Endothelial cell of umbilical vein (primary cell): ENCODE measurements at regions not wholly inside any gene's neighbourhood (a gene's known extent, or its start where the extent isn't known, plus 50 kb on each side); places are given as distances from the start of the nearest gene placed in this dataset.

Source experiments
- BruUV-seq: library from RNA; stranded (reverse); fragments of 400-500 nt; replicated peaks from 2 replicates; lab custom pipeline; 2021; lab: Mats Ljungman, UMichigan
- CTCF ChIA-PET: fragments of 300-600, 350-600 bp; sonication (Branson Sonifier 250); formaldehyde crosslinking; loops from one replicate; lab custom pipeline; 2021; ENCODE audit warnings: antibody characterized with exemption, inconsistent platforms; lab: Charles Lee
- POLR2A ChIA-PET: fragments of 300-600, 350-600 bp; sonication (Branson Sonifier 250); formaldehyde crosslinking; loops from one replicate; lab custom pipeline; 2021; ENCODE audit warnings: antibody characterized with exemption, inconsistent platforms; lab: Charles Lee
- DNase-seq: peaks from one replicate; pipeline ENCODE4 v3.0.0-alpha.2; 2011; ENCODE audit warnings: low read depth, low spot score
- FAIRE-seq: peaks from 2 replicates; lab custom pipeline; 2011; peaks lifted over from hg19 to GRCh38; lab: Jason Lieb, UNC
- H2AFZ ChIP-seq: 2 replicates; pipeline ENCODE4 v1.6.0; 2012; ENCODE audit warnings: low read depth, low read length, control low read depth, inconsistent platforms
- H3K27ac ChIP-seq: 2 replicates; pipeline ENCODE4 v1.5.1; 2011; ENCODE audit warnings: low read depth, mild to moderate bottlenecking, control low read depth, low read length, moderate library complexity; ENCODE audit not compliant: insufficient read depth
- H3K27me3 ChIP-seq, 2 experiments: 2 replicates each; pipeline versions ENCODE4 v1.6.0 to v1.6.1; 2011; ENCODE audit warnings: low read length in 2 of 2, mixed read lengths in 1 of 2; ENCODE audit not compliant: control insufficient read depth in 2 of 2, insufficient read depth in 2 of 2
- H3K36me3 ChIP-seq, 2 experiments: 2 replicates in 1 of 2; 3 replicates in 1 of 2; pipeline ENCODE4 v1.5.1; 2011; ENCODE audit warnings: low read length in 2 of 2, mild to moderate bottlenecking in 1 of 2, moderate library complexity in 1 of 2; ENCODE audit not compliant: control insufficient read depth in 2 of 2, insufficient read depth in 2 of 2; ENCODE audit errors: extremely low read depth in 1 of 2
- H3K4me1 ChIP-seq: 3 replicates; pipeline ENCODE4 v1.5.1; 2011; ENCODE audit warnings: mild to moderate bottlenecking, low read length; ENCODE audit not compliant: control insufficient read depth, insufficient read depth; ENCODE audit errors: extremely low read depth
- H3K4me2 ChIP-seq: 2 replicates; pipeline ENCODE4 v1.6.1; 2011; ENCODE audit warnings: low read length, control low read depth, mixed read lengths; ENCODE audit not compliant: insufficient read depth
- H3K4me3 ChIP-seq, 3 experiments: fragments of 200-600 bp in 1 of 3; sonication (generic), shearing (Covaris generic) in 1 of 3; replicated peaks in 1 of 3; 2 replicates each; pipeline ENCODE4 v1.5.1; 2011 to 2016; ENCODE audit warnings: control low read depth in 3 of 3, low read length in 3 of 3, mild to moderate bottlenecking in 2 of 3, inconsistent platforms in 1 of 3, low read depth in 1 of 3, moderate library complexity in 1 of 3; ENCODE audit not compliant: insufficient read depth in 1 of 3
- H3K79me2 ChIP-seq: 2 replicates; pipeline ENCODE4 v1.6.0; 2012; ENCODE audit warnings: low read length, inconsistent platforms; ENCODE audit not compliant: control insufficient read depth, insufficient read depth
- H3K9ac ChIP-seq: replicated peaks from 2 replicates; pipeline ENCODE3; 2011; ENCODE audit warnings: low read length, control low read depth; ENCODE audit not compliant: insufficient read depth; ENCODE audit errors: extremely low read depth
- H3K9me1 ChIP-seq: replicated peaks from 3 replicates; pipeline ENCODE4 v1.6.0; 2011; ENCODE audit warnings: mild to moderate bottlenecking, low read length; ENCODE audit not compliant: control insufficient read depth, insufficient read depth; ENCODE audit errors: extremely low read depth
- H3K9me3 ChIP-seq: replicated peaks from 2 replicates; pipeline ENCODE4 v1.5.1; 2012; ENCODE audit warnings: low read length, inconsistent platforms; ENCODE audit not compliant: control insufficient read depth, insufficient read depth
- H4K20me1 ChIP-seq: replicated peaks from 2 replicates; pipeline ENCODE3; 2011; ENCODE audit warnings: mild to moderate bottlenecking, low read length; ENCODE audit not compliant: control insufficient read depth, insufficient read depth; ENCODE audit errors: extremely low read depth
- CTCF ChIP-seq, 2 donors: IDR thresholded peaks; 1 replicate in 1 of 2; 2 replicates in 1 of 2; pipeline ENCODE4 v1.5.1; 2011; ENCODE audit warnings: low read length in 2 of 2, mild to moderate bottlenecking in 2 of 2, moderate library complexity in 2 of 2, control low read depth in 1 of 2, inconsistent platforms in 1 of 2, low read depth in 1 of 2; ENCODE audit not compliant: insufficient read depth in 1 of 2; ENCODE audit errors: extremely low read depth in 1 of 2
- EZH2 ChIP-seq: IDR thresholded peaks from 2 replicates; pipeline ENCODE4 v1.6.1; 2012; ENCODE audit warnings: borderline replicate concordance, low read depth, mild to moderate bottlenecking, moderate library complexity, low read length, inconsistent platforms; ENCODE audit not compliant: severe bottlenecking
- FOS ChIP-seq: IDR thresholded peaks from 2 replicates; pipeline ENCODE4 v1.6.1; 2011; ENCODE audit warnings: mild to moderate bottlenecking, low read length, moderate library complexity, borderline replicate concordance; ENCODE audit not compliant: insufficient read depth
- GATA2 ChIP-seq: IDR thresholded peaks from 2 replicates; pipeline ENCODE4 v1.7.0; 2011; ENCODE audit warnings: low read depth, mild to moderate bottlenecking, moderate library complexity, mixed read lengths, low read length; ENCODE audit not compliant: insufficient read length, insufficient read depth
- JUN ChIP-seq: IDR thresholded peaks from 2 replicates; pipeline ENCODE4 v1.6.1; 2011; ENCODE audit warnings: borderline replicate concordance, low read depth; ENCODE audit not compliant: insufficient read length, insufficient read depth
- MYC ChIP-seq: IDR thresholded peaks from one replicate; pipeline ENCODE4 v1.6.1; 2011; ENCODE audit warnings: mild to moderate bottlenecking, low read depth, low read length
- POLR2A ChIP-seq: IDR thresholded peaks from 2 replicates; pipeline ENCODE4 v1.6.1; 2012; ENCODE audit warnings: low read depth, mild to moderate bottlenecking, control low read depth, low read length
- dilution Hi-C: fragments of 300-500 bp; cut with MboI; formaldehyde crosslinking; loops from one replicate; pipeline ENCODE4 v1.15.0; 2019; ENCODE audit warnings: low sequenced_read_pairs; ENCODE audit not compliant: extremely low pct_ligation_motif_present
- intact Hi-C: fragments of 100-400 bp; cut with micrococcal nuclease; formaldehyde crosslinking; loops from one replicate; pipeline ENCODE4 v1.10.0; 2022

GRCh38 chr11:109862835-109863234, 230.4 kb upstream of the ZC3H12C start:
- intact Hi-C loops (loop anchor here (10.0 kb wide), 1 partner anchor 1372 kb away; no protein-coding TSS in a partner anchor), dilution Hi-C loops (no loop called here)
- Histone ChIP-seq H3K9me1 (no peaks in the 10 kb centered on the region), H3K27me3 (no peaks in the 10 kb centered on the region), H3K9ac (no peak overlapping the region), H3K36me3 (no peaks in the 10 kb centered on the region), H2AFZ (no peak overlapping the region), H3K4me1 (peaks cover 28% of the 10 kb centered on the region), H3K4me3 (no peak overlapping the region), H3K27ac (no peak overlapping the region), H3K79me2 (no peaks in the 10 kb centered on the region), H4K20me1 (no peaks in the 10 kb centered on the region), H3K9me3 (no peaks in the 10 kb centered on the region), H3K4me2 (no peak overlapping the region)
- DNase-seq (peak; percentile 27), FAIRE-seq (no peak)
- TF ChIP-seq EZH2 (no peak), JUN (no peak), GATA2 (peak; percentile 69), MYC (no peak), FOS (peak; percentile 11)
- no TSS peak for BruUV-seq
- CTCF ChIA-PET, result interaction anchor here (1.0 kb wide), 2 partner anchors 10 to 76 kb away, joined by 3 to 4 read pairs; no protein-coding TSS in a partner anchor
- POLR2A ChIA-PET, result no interaction called here

- ChIA-PET CTCF (interaction anchor here (1.3 to 3.0 kb wide), 4 partner anchors 11 to 77 kb away, joined by 4 to 14 read pairs (median 9); no protein-coding TSS in a partner anchor), POLR2A (no interaction called here)
- Histone ChIP-seq H4K20me1 (no peaks in the 10 kb centered on the region), H3K27me3 (no peaks in the 10 kb centered on the region), H2AFZ (no peak overlapping the region), H3K9ac (no peak overlapping the region), H3K27ac (no peak overlapping the region), H3K9me1 (no peaks in the 10 kb centered on the region), H3K79me2 (no peaks in the 10 kb centered on the region), H3K36me3 (no peaks in the 10 kb centered on the region), H3K4me3 (no peak overlapping the region), H3K4me2 (no peak overlapping the region), H3K4me1 (peaks cover 23% of the 10 kb centered on the region), H3K9me3 (no peaks in the 10 kb centered on the region)
- TF ChIP-seq FOS, result no peak
- no peak for TF ChIP-seq MYC
- TF ChIP-seq POLR2A, result no peak
- no peak for TF ChIP-seq CTCF (IDR thresholded peaks at IDR 0.05; ENCODE audit: extremely low read depth in 1 of 2, insufficient read depth in 1 of 2, low read depth in 1 of 2, low read length in 2 of 2)
- no peak for DNase-seq
- BruUV-seq, result no TSS peak
- dilution Hi-C loops (no loop called here), intact Hi-C loops (loop anchor here (2.0 to 10.0 kb wide), 2 partner anchors 51 to 1371 kb away; no protein-coding TSS in a partner anchor)
- no peak for FAIRE-seq
Observed at GRCh38 chr11:109864151-109864661, 229.0 kb upstream of the ZC3H12C start.
